Keratinocyte (primary cell): ENCODE measurements at regions not wholly inside any gene's neighbourhood (a gene's known extent, or its start where the extent isn't known, plus 50 kb on each side); places are given as distances from the start of the nearest gene placed in this dataset.

Source experiments
- EZH2 ChIP-seq: IDR thresholded peaks from one replicate; pipeline ENCODE4 v1.6.1; 2012; ENCODE audit warnings: inconsistent platforms, mild to moderate bottlenecking, low read length, moderate library complexity
- TF ChIP-seq, protein P1 (sequence below), 3 experiments: IDR thresholded peaks in 1 of 3; conservative IDR thresholded peaks in 1 of 3; optimal IDR thresholded peaks in 1 of 3; 2 replicates in 2 of 3; 3 replicates in 1 of 3; pipeline versions ENCODE3 to v1.5.1; 2011; ENCODE audit warnings: low read length in 3 of 3, mild to moderate bottlenecking in 3 of 3, moderate library complexity in 2 of 3, control low read depth in 1 of 3, inconsistent platforms in 1 of 3; ENCODE audit not compliant: insufficient read depth in 2 of 3; ENCODE audit errors: extremely low read depth in 1 of 3

GRCh38 chr18:47409519-47409918 lies 158.1 kb upstream of the SKOR2 start:
- TF ChIP-seq, protein P1, sequence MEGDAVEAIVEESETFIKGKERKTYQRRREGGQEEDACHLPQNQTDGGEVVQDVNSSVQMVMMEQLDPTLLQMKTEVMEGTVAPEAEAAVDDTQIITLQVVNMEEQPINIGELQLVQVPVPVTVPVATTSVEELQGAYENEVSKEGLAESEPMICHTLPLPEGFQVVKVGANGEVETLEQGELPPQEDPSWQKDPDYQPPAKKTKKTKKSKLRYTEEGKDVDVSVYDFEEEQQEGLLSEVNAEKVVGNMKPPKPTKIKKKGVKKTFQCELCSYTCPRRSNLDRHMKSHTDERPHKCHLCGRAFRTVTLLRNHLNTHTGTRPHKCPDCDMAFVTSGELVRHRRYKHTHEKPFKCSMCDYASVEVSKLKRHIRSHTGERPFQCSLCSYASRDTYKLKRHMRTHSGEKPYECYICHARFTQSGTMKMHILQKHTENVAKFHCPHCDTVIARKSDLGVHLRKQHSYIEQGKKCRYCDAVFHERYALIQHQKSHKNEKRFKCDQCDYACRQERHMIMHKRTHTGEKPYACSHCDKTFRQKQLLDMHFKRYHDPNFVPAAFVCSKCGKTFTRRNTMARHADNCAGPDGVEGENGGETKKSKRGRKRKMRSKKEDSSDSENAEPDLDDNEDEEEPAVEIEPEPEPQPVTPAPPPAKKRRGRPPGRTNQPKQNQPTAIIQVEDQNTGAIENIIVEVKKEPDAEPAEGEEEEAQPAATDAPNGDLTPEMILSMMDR (optimal IDR thresholded peaks at IDR 0.05 in 1 of 3, IDR thresholded peaks at IDR 0.05 in 1 of 3, conservative IDR thresholded peaks at IDR 0.05 in 1 of 3; ENCODE audit: extremely low read depth in 1 of 3, insufficient read depth in 2 of 3, low read length in 3 of 3): no peak
- TF ChIP-seq EZH2: no peak
